Testis (tissue), 2 donors: ENCODE measurements at regions not wholly inside any gene's neighbourhood (a gene's known extent, or its start where the extent isn't known, plus 50 kb on each side); places are given as distances from the start of the nearest gene placed in this dataset.

Experiments used
- CTCF ChIP-seq, 3 experiments: fragments of 450-650 bp in 2 of 3; fragments of 200-600 bp in 1 of 3; sonication (generic) in 1 of 3; IDR thresholded peaks; one replicate each; pipeline ENCODE4 v1.5.1; 2016 to 2019; ENCODE audit warnings: antibody characterized with exemption in 3 of 3, mild to moderate bottlenecking in 2 of 3, moderate library complexity in 1 of 3
- POLR2A ChIP-seq: fragments of 450-650 bp; IDR thresholded peaks from one replicate; pipeline ENCODE4 v1.6.1; 2017; ENCODE audit warnings: antibody characterized with exemption, mild to moderate bottlenecking, moderate library complexity

DNA sequence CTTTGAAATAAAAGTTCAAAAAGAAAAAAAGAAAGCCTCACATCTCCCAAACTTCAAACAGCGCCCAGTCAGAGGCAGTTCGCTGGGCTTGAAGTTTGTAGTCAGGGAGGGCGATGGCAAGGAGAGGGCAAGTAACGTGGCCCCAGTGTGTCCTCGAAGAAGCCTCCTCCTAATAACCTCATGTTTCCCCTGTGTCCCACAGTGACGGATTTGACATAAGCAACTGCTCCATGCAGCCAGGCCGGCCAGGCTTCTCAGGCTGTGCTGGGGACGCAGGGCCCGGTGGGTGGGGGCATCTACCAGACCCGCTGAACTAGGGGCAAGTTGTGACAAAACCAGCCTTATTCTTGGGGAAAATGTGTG, 172.2 kb downstream of the ERCC6L2 start:
- TF ChIP-seq CTCF (IDR thresholded peaks at IDR 0.05): no peak
- TF ChIP-seq POLR2A: no peak
